ENCODE measurements at regions not wholly inside any gene's neighbourhood (a gene's known extent, or its start where the extent isn't known, plus 50 kb on each side); places are given as distances from the start of the nearest gene placed in this dataset.

DNA sequence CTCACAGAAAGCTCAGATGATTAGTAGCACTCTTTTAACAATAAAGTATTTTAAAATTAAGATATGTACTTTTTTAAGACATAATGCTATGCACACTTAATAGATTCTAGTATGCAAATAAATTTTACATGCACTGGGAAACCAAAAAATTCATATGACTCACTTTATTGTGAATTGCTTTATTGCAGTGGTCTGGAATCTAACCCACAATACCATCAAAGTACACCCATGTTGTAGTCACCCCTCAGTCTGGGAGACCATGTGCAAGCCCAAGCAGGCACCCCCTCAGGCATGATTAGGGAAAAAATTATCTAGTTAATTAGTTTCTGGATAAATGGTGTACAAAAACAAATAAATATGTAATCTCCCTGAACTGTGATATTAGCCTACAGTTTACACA, 649.0 kb upstream of the HS6ST1 start:
- DNase-seq (ENCODE audit: low read depth in 2 of 2): no peak

DNA sequence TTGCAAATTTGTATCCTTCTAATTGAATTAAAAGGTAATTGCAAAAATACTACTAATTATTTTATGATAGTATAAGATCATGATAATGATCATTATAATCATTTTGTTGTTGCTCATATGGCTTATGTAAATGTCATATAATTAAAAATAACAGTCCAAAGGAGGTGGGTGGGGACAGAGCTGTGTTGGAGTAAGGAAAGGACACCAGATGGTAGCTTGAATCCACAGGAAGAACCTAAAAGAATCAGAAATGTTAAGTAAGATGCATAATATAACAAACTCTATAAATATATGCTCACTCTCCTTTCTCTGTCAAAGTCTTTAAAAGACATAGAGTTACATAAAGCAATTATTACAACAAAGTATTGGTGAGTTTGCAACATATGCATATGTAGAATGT, 650.7 kb upstream of the HS6ST1 start:
- DNase-seq (ENCODE audit: low read depth in 2 of 2): no peak

DNA sequence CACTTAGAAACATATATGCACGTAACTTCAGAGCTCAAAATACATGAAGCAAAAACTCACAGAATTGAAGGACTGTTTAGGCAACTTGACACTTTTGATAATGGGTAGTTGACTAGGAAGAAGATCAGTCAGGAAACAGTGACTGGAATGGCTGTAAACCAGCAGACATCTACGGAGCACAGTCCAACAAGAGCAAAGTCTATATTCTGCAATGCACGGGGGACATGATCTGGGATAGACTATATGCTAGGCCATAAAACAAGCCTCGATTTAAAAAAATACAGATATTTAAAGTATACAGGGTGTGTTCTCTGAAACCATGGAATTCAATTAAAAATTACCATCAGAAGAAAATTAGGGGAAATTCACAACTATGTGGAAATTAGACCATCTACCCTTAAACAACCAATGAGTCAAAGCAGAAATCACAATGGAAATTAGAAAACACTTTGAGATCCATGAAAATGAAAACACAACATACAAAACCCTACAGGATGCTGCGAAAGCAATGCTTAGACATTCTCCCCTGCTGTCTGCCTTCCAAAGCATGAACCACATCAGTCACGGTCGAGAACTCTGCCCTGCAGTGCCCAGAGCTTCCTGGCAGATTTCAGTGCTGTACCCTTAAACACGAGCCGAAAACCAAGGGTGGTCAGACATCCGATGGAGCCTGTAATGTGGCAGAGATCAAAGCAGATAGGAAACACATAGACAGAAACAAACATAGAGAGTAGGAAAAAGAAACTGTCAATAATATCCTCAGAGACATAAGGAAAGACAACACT, 651.9 kb upstream of the HS6ST1 start:
- no peak for DNase-seq (ENCODE audit: low read depth in 2 of 2)

DNA sequence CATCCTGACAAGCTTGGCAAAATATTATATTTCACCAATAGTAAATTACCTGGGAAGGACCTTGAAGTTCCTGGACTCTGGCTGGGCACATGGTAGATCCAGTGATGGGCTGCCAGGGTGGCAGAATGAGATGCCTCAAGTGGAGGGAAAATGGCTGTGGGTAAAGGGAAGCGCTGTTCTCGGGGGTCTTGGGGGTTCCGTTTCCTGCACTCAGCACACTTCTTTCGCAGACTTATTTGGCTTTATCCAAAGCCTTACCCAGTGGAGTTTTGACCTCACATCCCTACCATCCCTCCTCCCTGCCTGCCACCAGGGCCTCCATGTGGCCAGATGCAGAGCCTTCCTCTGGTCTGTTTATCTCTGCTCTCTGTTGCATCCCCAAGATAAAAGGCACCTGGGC, 654.9 kb upstream of the HS6ST1 start:
- DNase-seq (ENCODE audit: low read depth in 2 of 2): no peak

DNA sequence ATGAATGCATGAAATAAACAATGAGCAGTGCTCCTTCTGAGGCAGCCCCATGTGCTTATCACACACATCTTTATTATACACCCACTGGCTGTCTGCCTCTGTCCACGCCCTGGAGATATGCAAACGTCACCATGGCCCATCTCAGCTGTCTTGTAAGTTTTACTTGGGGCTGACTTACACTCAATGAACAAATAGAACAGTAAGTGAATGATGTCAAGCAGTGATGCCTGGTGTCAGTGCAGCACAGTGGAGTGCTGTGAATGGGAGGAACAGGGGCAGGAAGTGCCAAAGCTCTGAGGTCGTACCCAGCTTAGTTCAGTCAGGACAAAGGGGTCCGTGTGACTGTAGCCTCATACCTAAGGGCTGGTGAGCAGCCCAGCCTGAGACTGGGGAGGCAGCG, 659.5 kb upstream of the HS6ST1 start:
- DNase-seq (ENCODE audit: low read depth in 2 of 2): no peak

DNA sequence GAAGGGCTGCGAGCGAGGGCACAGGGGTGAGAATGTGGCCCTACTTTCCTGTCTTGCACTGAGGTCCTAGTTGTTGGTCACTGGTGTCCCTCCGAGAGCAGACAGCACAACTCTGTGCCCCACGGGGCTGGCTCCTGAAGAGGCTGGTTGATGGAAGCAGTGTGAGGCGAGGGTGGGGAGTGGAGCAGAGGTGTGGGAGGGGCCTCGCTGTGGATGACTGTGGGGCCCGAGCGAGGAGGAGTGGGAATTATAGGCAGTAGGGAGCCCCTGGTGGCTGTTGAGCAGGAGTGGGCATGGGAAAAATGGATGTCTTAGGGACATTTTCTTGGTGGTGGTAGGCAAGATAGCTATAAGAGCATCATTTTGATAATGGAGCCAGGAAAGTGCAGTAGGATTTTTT, 660.5 kb upstream of the HS6ST1 start:
- no peak for DNase-seq (ENCODE audit: low read depth in 2 of 2)

DNA sequence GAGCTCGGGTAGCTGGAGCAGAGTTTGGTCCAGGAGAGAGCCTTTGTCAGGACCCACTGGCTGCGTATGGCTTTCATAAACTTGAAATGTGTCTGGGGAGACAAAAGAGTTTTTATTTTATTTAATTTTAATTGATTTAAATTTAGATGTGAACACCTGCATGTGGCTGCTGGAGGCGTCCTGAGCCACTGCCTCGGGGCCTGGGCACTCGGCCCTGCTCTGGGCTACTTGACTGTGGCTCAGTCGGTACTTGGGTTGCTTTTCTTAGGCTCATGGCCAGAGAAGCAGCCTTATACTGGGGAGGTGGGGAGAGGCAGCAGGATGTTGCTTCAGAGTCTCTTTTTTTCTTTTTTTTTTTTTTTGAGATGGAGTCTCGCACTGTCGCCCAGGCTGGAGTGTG, 661.8 kb upstream of the HS6ST1 start:
- DNase-seq (ENCODE audit: low read depth in 2 of 2): no peak

DNA sequence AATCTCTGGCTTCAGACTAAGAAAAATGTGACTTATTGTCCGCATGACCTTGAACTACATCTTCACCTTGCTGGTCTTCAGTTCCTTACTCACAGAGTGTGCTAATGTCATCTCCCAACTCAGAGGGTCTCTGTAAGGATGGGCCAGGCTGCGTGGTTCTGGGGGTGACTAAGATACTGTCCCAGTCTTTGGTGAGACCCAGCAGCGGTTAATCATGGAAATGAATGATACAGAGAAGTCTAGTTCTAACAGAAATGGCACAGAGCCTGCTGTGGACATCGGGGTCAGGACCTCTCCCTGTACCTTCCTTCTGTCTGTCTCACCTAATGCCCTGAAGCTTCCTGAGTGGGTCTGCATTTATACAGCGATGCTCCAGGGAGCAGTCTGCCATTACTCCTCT, 662.7 kb upstream of the HS6ST1 start:
- DNase-seq (ENCODE audit: low read depth in 2 of 2): no peak

DNA sequence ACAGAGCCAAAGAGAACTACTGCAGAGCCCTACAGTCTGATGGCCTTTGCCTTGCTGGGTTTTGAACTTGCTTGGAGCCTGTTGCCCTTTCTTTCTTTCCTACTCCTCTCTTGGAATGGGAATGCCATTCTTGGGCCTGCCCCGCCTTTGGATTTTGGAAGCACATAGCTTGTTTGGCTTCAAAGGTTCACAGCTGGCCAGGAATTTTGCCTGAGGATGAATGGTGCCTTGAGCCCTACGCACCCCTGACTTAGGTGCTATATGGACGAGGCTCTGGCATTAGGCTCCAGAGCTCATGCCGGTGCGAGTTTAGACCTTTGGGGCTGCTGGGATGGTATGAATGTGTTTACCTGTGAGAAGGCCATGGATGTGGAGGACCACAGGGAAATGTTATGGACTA, 663.3 kb upstream of the HS6ST1 start:
- DNase-seq (ENCODE audit: low read depth in 2 of 2): no peak

DNA sequence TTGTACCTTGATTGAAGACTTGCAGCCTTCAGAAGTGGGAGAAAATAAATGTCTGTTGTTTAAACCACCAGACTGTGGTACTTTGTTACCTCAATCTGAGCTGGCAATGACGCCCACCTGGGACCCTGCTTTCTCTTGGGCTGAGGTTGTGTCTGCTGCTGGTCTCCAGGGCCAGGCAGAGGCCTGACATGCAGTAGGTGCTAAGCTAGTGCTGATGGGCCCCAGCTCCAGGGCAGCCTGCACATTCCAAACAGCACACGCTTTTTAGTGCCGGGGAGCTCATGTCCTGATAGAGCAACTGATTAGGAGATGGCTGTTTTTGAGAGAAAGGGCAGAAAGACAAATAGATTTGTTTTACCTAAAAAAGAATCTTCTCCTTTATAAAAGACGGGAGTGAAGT, 664.0 kb upstream of the HS6ST1 start:
- no peak for DNase-seq (ENCODE audit: low read depth in 2 of 2)

DNA sequence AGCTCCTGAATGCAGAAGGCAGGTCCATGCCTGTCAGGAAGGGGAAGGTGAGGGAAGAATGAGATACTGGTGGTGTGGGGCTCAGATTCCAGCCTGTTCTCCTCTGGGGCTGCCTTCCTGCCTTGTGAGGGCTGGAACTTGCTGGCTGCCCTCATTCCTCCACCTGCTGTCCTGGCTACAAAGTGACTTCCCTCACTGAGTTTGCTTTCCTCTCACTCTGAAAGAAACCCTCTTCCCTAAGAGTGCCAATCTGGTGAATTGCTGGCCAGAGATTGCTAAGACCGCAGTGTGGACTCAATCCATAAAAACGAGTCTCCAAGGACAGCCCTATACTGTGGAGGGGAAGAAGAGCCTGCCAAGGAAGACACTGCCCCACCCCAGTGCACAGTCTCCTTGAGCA, 664.4 kb upstream of the HS6ST1 start:
- no peak for DNase-seq (ENCODE audit: low read depth in 2 of 2)

DNA sequence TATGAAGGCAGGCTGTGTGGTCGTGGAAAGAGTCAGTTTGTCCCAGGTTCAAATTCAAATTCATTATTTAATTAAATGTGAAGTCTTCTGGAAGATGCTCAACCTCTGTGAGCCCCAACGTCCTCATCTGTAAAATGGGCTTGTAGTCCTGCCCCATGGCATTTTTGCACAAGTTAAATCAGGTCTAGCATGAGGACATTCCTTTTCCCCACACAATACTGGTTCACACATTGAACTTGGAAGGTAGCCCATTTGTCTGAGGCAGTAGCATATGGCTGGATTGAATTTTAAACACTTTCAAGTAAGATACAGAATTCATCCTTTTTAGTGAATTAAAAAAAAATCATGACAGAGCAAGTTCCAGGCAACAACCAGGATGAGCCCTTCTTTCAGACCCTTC, 665.4 kb upstream of the HS6ST1 start:
- no peak for DNase-seq (ENCODE audit: low read depth in 2 of 2)

DNA sequence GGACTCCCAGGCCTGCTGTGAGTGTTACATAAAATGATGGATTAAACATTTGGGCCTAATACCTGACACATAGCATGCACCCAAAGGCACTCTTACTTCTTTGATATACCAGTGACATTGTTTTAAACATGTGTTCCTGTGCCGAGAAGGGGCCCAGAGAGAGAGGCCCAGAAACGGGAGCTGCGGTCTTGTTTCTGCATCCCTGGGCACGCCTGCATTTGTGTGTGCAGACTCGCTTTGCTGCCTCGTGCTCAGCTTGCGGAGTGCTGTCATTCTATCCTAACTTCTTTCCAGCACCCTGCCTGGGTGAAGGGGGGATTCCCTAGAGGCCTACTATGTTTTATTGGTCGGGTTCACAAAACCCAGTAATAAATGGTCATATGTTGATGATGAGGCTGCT, 666.2 kb upstream of the HS6ST1 start:
- no peak for DNase-seq (ENCODE audit: low read depth in 2 of 2)

DNA sequence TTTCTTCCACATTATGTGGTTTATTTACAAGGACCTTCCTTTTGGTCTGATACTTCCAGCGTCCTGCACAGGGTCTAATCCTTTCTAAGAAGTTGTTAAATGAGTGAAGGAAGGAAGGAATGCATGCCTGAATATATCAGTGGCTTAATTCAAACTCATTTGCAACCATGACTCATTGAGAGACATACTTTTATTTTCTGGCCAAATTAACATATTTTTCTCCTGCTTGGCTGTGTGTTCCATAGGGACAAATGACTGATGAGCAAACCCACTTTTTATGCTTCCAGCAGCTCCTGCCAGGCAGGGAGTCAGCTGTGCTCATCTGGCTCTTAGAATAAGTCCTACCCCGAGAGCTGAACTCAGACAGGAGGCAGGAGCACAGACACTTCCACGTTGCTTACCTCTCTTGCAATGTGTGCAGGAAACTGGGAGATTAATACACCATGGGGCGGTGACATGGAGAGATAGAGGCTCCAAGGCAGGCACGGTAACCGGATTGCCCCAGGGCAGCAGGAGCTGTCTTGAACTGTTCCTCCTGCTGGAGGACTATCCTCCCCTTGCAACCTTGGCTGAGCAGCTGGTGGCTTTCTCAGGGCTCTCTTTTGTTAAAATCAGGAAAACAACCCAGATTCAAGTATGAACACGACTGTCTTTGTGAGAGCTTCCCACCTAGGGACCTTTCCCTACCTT, 667.5 kb upstream of the HS6ST1 start:
- no peak for DNase-seq (ENCODE audit: low read depth in 2 of 2)

DNA sequence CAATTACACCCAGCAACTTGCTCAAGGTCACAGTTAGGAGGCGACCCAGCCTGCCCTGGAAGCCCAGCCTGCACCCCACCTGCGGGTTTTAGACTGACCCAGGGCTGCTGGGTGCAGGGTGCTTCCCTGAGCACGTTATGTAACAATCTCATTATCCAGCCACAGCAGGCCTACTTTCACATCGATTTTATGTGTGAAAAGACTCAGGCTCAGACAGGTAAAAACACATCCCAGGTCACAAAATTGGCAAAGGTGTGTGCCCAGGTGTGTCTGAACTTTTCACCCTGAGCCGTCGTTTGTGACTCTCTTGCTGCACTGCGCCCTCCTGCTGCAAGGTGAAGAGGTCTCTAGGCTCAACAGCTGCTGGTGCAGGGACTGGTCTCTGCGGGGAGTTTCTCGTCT, 668.2 kb upstream of the HS6ST1 start:
- no peak for DNase-seq (ENCODE audit: low read depth in 2 of 2)

DNA sequence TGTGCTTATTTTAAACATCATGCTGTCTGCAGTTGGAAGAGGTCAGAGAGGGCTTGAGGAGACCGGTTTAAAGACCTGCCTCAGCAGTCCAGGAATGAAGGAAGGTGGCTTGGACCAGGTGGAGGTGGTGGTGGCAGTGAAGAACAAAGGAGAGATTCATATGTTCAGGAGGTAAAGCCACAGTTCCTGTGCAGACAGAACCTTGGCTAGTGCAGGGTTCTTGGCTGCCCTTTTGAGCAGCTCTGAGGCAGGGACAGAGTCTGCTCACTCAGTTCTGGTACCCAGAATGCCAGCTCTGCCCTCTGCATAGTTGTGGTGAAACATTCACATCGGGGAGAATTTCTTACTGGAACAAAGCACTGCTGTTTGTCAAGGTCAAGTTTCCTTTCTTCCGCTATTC, 669.7 kb upstream of the HS6ST1 start:
- no peak for DNase-seq (ENCODE audit: low read depth in 2 of 2)

DNA sequence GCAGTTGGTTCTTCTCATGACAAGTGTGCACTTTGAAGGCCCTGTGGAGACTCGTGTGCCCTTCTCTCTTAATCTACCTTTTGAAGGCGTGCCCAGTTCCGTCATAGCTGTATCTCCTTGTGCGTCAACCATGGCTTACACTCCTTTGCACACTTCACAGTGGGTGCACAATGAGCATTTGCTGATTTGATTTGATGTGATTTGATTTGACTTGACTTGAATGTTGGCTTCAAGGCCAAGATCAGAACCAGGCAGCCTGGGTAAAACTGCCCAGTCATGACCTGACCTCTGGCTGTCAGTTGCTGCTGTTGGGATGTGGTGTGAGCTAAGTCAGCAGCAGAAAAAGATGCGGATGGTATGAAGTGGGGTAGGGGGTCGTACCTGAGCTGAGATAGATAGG, 670.3 kb upstream of the HS6ST1 start:
- DNase-seq (ENCODE audit: low read depth in 2 of 2): no peak

DNA sequence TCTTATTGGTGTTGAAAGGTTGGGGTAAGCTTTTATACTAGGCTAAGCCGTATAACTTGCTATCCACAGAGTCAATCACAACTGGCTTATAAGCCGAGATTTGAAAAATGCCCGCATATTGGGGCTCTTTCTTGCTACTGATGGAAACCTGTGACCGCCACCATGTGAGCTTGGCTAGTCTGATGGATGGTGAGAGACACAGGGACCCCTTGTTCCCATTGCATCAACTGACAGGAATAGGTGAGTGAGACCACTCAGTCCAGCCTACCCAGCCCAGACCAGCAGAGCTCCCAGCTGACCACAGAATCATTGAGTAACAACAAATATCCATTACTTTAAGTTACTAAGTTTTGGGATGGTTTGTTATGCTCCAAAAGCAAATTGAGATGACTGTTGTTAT, 676.4 kb upstream of the HS6ST1 start:
- DNase-seq (ENCODE audit: low read depth in 2 of 2): no peak

DNA sequence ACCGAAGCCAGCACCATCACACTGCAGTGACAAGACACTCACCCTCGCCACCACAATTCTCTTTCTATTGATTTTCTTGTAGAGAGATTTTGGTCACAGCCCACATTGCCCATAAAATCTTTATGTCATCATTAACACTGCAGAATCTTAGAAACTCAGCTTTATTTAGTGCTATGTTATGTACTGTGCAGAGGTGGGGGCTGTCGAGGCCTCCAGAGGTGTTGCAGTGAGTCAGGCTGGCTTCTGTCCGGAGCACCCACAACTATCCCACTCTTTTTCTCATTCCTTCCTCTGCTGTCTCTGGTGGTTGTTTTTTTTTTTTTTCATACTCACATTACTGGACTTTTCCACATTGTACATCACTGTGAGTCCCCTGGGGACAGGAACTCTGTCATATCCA, 677.4 kb upstream of the HS6ST1 start:
- no peak for DNase-seq (ENCODE audit: low read depth in 2 of 2)

DNA sequence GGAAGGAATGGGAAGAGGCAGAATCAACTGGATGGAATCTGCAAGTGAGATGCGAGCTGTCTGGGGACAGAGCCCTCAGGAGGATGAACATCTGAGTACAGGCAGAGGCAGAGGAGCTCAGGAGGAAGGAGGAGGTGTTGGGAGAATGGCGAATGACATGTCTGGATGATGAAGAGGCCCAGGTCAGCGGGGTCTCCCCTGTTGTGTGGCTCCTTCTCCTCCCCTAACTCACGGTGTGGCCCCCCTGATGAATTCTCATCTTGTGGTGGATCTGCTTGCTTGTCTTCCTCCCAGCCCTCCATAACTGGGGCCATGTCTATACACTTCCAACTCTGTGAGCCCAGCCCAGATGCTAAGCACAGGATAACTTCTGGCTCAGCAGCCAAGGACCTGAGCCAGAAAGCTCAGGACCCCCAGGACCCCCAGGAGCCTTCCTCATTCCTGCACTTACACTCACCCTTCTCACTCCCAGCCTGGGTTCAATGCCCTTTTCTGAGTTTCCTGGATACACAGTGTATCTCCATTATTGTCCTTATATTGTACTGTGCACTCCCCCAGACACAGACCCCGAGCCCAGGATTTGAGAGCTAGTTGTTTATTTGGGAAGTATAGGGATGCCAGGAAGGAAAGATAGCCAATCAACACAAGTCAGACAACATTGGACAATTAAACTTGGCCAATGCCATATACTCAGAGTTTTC, 678.6 kb upstream of the HS6ST1 start:
- no peak for DNase-seq (ENCODE audit: low read depth in 2 of 2)

DNA sequence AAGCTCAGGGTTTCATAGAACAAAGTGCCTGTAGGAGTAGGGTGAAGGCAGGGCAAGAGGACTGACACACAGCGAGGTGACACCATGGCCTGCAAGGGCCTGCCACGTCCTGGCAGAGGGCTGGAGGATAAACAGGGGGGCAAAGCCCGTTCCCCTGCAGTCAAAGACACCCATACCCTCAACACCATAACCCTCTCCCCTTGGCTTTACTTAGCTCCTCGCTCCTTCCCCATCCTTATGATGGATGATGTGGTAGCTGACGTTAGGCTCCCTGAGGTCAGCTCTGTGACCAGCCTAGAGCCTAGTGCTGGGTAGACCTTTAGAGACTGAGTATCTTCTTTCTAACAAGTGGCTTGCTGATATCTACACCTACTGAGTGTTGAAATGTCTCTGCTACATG, 683.3 kb upstream of the HS6ST1 start:
- DNase-seq (ENCODE audit: low read depth in 2 of 2): no peak

DNA sequence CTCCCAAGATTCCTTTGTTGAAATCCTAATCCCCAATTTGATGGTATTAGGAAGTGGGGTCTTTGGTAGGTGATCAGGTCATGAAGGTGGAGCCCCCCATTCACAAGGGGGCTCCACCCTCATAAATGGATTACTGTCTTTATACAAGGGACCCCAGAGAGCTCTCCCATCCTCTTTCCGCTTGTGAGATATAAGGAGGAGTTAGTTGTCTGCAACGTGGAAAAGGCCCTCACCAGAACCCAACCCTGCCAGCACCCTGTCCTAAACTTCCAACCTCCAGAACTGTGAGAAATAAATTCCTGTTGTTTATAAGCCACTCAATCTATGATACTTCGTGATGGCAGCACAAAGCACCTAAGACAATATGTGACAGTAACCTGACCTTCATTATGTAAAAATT, 684.1 kb upstream of the HS6ST1 start:
- DNase-seq (ENCODE audit: low read depth in 2 of 2): no peak

DNA sequence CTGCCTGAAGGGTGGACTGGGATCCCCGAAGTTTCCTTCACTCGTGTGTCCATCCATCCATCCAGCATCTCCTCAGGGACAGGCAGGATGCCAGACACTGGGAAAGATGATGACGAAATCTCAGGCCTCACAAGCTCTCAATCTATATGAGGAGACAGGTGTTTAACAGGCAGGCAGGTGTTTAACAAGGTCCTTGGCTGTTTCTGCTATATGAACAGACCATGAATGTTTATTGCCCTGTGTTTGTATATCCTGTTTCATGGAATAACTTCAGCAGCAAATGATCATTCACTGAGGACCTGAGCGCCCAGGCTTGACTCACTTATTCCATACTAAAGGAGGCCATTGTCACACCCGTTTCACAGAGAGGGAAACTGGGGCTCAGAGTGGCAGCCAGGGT, 685.8 kb upstream of the HS6ST1 start:
- no peak for DNase-seq (ENCODE audit: low read depth in 2 of 2)

All from fibroblast of skin of left biceps (primary cell).